ENCODE measurements at regions not wholly inside any gene's neighbourhood (a gene's known extent, or its start where the extent isn't known, plus 50 kb on each side); places are given as distances from the start of the nearest gene placed in this dataset.

- TF ChIP-seq CTCF (conservative IDR thresholded peaks at IDR 0.05; ENCODE audit: low read length) = no peak
- TF ChIP-seq EZH2phosphoT487 (IDR thresholded peaks at IDR 0.05; ENCODE audit: borderline replicate concordance) = no peak
Observed at GRCh38 chr1:29830383-29830782, 594.1 kb downstream of the PTPRU start.
